T-helper 1 cell treated with Interleukin-12 subunit alpha and Interleukin-12 subunit beta and Interleukin-4 antibody, amounts not matched to agents 30 μg/mL and 1 μg/mL, for 36 hours (primary cell): ENCODE measurements at regions not wholly inside any gene's neighbourhood (a gene's known extent, or its start where the extent isn't known, plus 50 kb on each side); places are given as distances from the start of the nearest gene placed in this dataset.

Source experiments
- H3K27ac Mint-ChIP-seq: one replicate; pipeline ENCODE4 v1.8.0; 2021; ENCODE audit warnings: mild to moderate bottlenecking, mixed read lengths
- H3K27me3 Mint-ChIP-seq: one replicate; pipeline ENCODE4 v1.8.0; 2021; ENCODE audit warnings: low read depth, mixed read lengths
- H3K36me3 Mint-ChIP-seq: one replicate; pipeline ENCODE4 v1.8.0; 2021; ENCODE audit warnings: low read depth, mixed read lengths
- H3K4me1 Mint-ChIP-seq: one replicate; pipeline ENCODE4 v1.8.0; 2021; ENCODE audit warnings: low read depth, mixed read lengths
- H3K4me3 Mint-ChIP-seq: one replicate; pipeline ENCODE4 v1.8.0; 2021; ENCODE audit warnings: mild to moderate bottlenecking, moderate library complexity, mixed read lengths
- H3K9me3 Mint-ChIP-seq: one replicate; pipeline ENCODE4 v1.8.0; 2021; ENCODE audit warnings: mixed read lengths

- H3K27ac Mint-ChIP-seq = peak overlapping the region; percentile 1
- H3K4me3 Mint-ChIP-seq = no peak overlapping the region
- peaks cover 4% of the 10 kb centered on the region for H3K36me3 Mint-ChIP-seq
- H3K27me3 Mint-ChIP-seq = no peaks in the 10 kb centered on the region
- H3K9me3 Mint-ChIP-seq = peaks cover 8% of the 10 kb centered on the region
- H3K4me1 Mint-ChIP-seq = peaks cover 7% of the 10 kb centered on the region
Observed at GRCh38 chr12:92278378-92278828, 132.8 kb upstream of the BTG1 start.

GRCh38 chr12:92277795-92278194 is 132.1 kb upstream of the BTG1 start:
- Mint-ChIP-seq H3K9me3 (peaks cover 8% of the 10 kb centered on the region), H3K36me3 (peaks cover 4% of the 10 kb centered on the region), H3K4me3 (no peak overlapping the region), H3K27ac (no peak overlapping the region), H3K27me3 (no peaks in the 10 kb centered on the region), H3K4me1 (peaks cover 7% of the 10 kb centered on the region)

- H3K4me3 Mint-ChIP-seq = no peak overlapping the region
- peaks cover 7% of the 10 kb centered on the region for H3K4me1 Mint-ChIP-seq
- peaks cover 3% of the 10 kb centered on the region for H3K9me3 Mint-ChIP-seq
- no peak overlapping the region for H3K27ac Mint-ChIP-seq
- H3K36me3 Mint-ChIP-seq = peaks cover under 1% of the 10 kb centered on the region
- no peaks in the 10 kb centered on the region for H3K27me3 Mint-ChIP-seq
Observed at GRCh38 chr12:92276276-92276675, 130.6 kb upstream of the BTG1 start.

- Mint-ChIP-seq H3K4me3 (no peak overlapping the region), H3K36me3 (peaks cover 2% of the 10 kb centered on the region), H3K27me3 (no peaks in the 10 kb centered on the region), H3K4me1 (peaks cover 10% of the 10 kb centered on the region), H3K27ac (no peak overlapping the region), H3K9me3 (peaks cover 9% of the 10 kb centered on the region)
Observed at GRCh38 chr12:92275443-92276154, 130.0 kb upstream of the BTG1 start.

- H3K27me3 Mint-ChIP-seq = no peaks in the 10 kb centered on the region
- H3K27ac Mint-ChIP-seq = no peak overlapping the region
- H3K4me3 Mint-ChIP-seq = no peak overlapping the region
- peaks cover 9% of the 10 kb centered on the region for H3K4me1 Mint-ChIP-seq
- H3K9me3 Mint-ChIP-seq = peaks cover 12% of the 10 kb centered on the region
- peaks cover 3% of the 10 kb centered on the region for H3K36me3 Mint-ChIP-seq
Observed at GRCh38 chr12:92273076-92273475, 127.4 kb upstream of the BTG1 start.

GRCh38 chr12:92272061-92272964 is 126.7 kb upstream of the BTG1 start:
- peaks cover 12% of the 10 kb centered on the region for H3K9me3 Mint-ChIP-seq
- peaks cover 3% of the 10 kb centered on the region for H3K36me3 Mint-ChIP-seq
- H3K27me3 Mint-ChIP-seq = no peaks in the 10 kb centered on the region
- H3K27ac Mint-ChIP-seq = no peak overlapping the region
- H3K4me3 Mint-ChIP-seq = no peak overlapping the region
- H3K4me1 Mint-ChIP-seq = peaks cover 6% of the 10 kb centered on the region

- peaks cover 3% of the 10 kb centered on the region for H3K36me3 Mint-ChIP-seq
- H3K9me3 Mint-ChIP-seq = peaks cover 12% of the 10 kb centered on the region
- no peak overlapping the region for H3K27ac Mint-ChIP-seq
- peaks cover 6% of the 10 kb centered on the region for H3K4me1 Mint-ChIP-seq
- no peaks in the 10 kb centered on the region for H3K27me3 Mint-ChIP-seq
- H3K4me3 Mint-ChIP-seq = no peak overlapping the region
Observed at GRCh38 chr12:92271341-92271740, 125.7 kb upstream of the BTG1 start.

- Mint-ChIP-seq H3K27ac (no peak overlapping the region), H3K36me3 (peaks cover 3% of the 10 kb centered on the region), H3K27me3 (no peaks in the 10 kb centered on the region), H3K9me3 (peaks cover 12% of the 10 kb centered on the region), H3K4me1 (peaks cover 6% of the 10 kb centered on the region), H3K4me3 (no peak overlapping the region)
Observed at GRCh38 chr12:92270521-92270920, 124.9 kb upstream of the BTG1 start.

GRCh38 chr12:92268946-92269345 is 123.3 kb upstream of the BTG1 start:
- no peak overlapping the region for H3K4me3 Mint-ChIP-seq
- peaks cover 3% of the 10 kb centered on the region for H3K36me3 Mint-ChIP-seq
- H3K27ac Mint-ChIP-seq = no peak overlapping the region
- no peaks in the 10 kb centered on the region for H3K27me3 Mint-ChIP-seq
- H3K4me1 Mint-ChIP-seq = peaks cover 6% of the 10 kb centered on the region
- peaks cover 12% of the 10 kb centered on the region for H3K9me3 Mint-ChIP-seq

- H3K27ac Mint-ChIP-seq = no peak overlapping the region
- no peak overlapping the region for H3K4me3 Mint-ChIP-seq
- peaks cover 2% of the 10 kb centered on the region for H3K36me3 Mint-ChIP-seq
- H3K9me3 Mint-ChIP-seq = no peaks in the 10 kb centered on the region
- H3K4me1 Mint-ChIP-seq = peaks cover 9% of the 10 kb centered on the region
- H3K27me3 Mint-ChIP-seq = no peaks in the 10 kb centered on the region
Observed at GRCh38 chr12:92261692-92262091, 116.0 kb upstream of the BTG1 start.

- Mint-ChIP-seq H3K27me3 (no peaks in the 10 kb centered on the region), H3K4me3 (no peak overlapping the region), H3K36me3 (peaks cover 2% of the 10 kb centered on the region), H3K27ac (no peak overlapping the region), H3K9me3 (no peaks in the 10 kb centered on the region), H3K4me1 (peaks cover 12% of the 10 kb centered on the region)
Observed at GRCh38 chr12:92261071-92261470, 115.4 kb upstream of the BTG1 start.

- no peak overlapping the region for H3K27ac Mint-ChIP-seq
Observed at GRCh38 chr12:92259696-92260251, 114.1 kb upstream of the BTG1 start.

GRCh38 chr12:92259291-92259690 is 113.6 kb upstream of the BTG1 start:
- Mint-ChIP-seq H3K4me3 (no peak overlapping the region), H3K27me3 (no peaks in the 10 kb centered on the region), H3K36me3 (peaks cover 3% of the 10 kb centered on the region), H3K4me1 (peaks cover 12% of the 10 kb centered on the region), H3K27ac (no peak overlapping the region), H3K9me3 (peaks cover 8% of the 10 kb centered on the region)

More at GRCh38 chr12:92259696-92260251, 114.1 kb upstream of the BTG1 start:
- no peak overlapping the region for H3K4me3 Mint-ChIP-seq
- peaks cover 3% of the 10 kb centered on the region for H3K36me3 Mint-ChIP-seq
- H3K27me3 Mint-ChIP-seq = no peaks in the 10 kb centered on the region
- H3K4me1 Mint-ChIP-seq = peaks cover 12% of the 10 kb centered on the region
- peaks cover 4% of the 10 kb centered on the region for H3K9me3 Mint-ChIP-seq

- H3K4me3 Mint-ChIP-seq = no peak overlapping the region
- peaks cover 12% of the 10 kb centered on the region for H3K4me1 Mint-ChIP-seq
- peaks cover 14% of the 10 kb centered on the region for H3K9me3 Mint-ChIP-seq
- peaks cover 3% of the 10 kb centered on the region for H3K36me3 Mint-ChIP-seq
- H3K27ac Mint-ChIP-seq = no peak overlapping the region
- no peaks in the 10 kb centered on the region for H3K27me3 Mint-ChIP-seq
Observed at GRCh38 chr12:92257261-92257660, 111.6 kb upstream of the BTG1 start.
